ENCODE measurements at regions not wholly inside any gene's neighbourhood (a gene's known extent, or its start where the extent isn't known, plus 50 kb on each side); places are given as distances from the start of the nearest gene placed in this dataset.
"Not testable (repeated sequence)": the region's sequence is repeated elsewhere in the genome, so short reads cannot be mapped to it uniquely, and the experiment has no call there.

DNA sequence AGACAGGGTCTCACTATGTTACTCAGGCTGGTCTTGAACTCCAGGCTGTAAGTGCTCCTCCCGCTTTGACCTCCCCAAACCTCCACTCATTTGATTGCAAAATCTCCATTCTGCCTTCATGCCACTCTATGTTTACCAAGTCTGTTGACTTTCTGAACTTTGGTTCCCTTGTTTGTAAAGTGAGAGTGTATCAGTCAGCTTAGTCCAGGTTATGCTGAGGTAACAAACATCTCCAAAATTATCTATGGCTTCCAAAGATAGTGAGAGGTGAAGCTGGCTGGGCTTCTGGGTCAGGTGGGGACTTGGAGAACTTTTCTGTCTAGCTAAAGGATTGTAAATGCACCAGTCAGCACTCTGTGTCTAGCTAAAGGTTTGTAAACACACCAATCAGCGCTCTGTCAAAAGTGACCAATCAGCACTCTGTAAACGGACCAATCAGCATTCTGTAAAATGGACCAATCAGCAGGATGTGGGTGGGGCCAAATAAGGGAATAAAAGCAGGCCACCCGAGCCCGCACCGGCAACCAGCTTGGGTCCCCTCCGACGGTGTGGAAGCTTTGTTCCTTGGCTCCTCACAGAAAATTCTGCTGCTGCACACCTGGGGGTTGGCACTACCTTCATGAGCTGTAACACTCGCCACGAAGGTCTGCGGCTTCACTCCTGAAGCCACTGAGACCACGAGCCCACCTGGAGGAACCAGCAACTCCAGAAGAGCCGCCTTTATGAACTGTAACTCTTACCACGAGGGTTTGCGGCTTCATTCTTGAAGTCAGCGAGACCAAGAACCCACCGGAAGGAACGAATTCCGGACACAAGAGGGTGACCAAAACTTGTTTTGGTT, 109.3 kb downstream of the MIAT start:
- H3K27me3 ChIP-seq, result no peaks in the 10 kb centered on the region
- H3K36me3 ChIP-seq, result no peaks in the 10 kb centered on the region
- peaks cover 7% of the 10 kb centered on the region for H3K9me3 ChIP-seq
- no peak overlapping the region for H3K4me3 ChIP-seq
- DNase-seq, result no peak

DNA sequence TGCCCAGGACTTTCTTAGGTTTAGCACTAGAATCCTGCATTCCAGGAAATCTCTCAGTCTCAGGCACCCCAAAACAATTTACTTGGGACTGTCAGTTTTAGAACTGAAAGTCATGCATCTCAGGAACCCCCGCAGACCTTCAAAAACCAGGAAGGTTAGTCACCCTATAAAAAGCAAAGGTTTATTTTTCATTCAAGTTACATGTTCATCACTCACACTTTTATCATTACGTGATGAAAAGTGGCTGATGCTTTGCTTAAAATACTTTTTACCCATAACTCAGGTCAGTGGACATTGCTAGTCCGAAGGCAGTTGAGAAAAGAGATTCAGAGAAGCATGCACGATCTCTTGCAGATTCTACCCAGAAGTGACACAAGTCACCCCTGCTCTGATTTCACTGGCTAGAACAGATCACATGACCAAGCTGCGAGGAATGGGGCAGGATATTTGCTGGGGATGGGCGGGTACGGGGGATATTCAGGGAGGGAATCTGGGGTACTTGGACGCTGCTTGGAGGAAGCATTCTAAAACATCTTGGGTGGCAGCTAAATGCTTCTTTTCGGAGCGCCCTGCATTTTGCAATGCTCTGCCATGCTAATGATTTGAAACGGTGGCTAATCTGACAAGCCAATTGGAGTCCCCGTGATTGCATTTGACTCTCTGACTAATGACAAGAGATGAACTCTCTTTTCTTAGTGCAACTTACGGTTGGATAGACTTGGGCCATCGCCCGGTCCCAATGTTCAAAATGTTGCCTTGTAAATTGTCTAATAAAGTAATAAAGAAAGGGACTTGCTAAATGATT, 110.2 kb downstream of the MIAT start:
- no peak for DNase-seq
- Histone ChIP-seq H3K27me3 (no peaks in the 10 kb centered on the region), H3K4me3 (no peak overlapping the region), H3K9me3 (peaks cover 6% of the 10 kb centered on the region), H3K36me3 (no peaks in the 10 kb centered on the region)

DNA sequence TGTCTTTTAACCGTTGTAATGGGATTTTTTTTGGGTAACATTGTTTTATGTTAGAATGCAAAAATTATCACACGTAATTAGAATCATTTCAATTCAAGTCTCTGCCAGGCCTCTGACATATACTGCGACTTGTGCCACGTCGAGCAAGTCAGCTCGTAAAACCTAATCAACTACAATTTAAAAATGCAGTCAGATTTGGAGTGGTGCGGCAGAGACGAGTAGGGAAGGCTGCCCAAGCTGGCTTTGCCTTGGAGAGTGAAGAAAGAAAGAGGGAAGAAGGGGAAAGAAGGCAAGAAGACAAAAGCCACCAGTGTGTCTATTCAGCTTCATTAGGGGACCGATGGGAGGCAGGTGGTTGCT, 110.7 kb downstream of the MIAT start:
- Histone ChIP-seq H3K27me3 (no peaks in the 10 kb centered on the region), H3K9me3 (peaks cover 3% of the 10 kb centered on the region)
- DNase-seq, result no peak

GRCh38 chr22:26768952-26769351, 111.6 kb downstream of the MIAT start:
- no peak overlapping the region for H3K4me3 ChIP-seq
- no peaks in the 10 kb centered on the region for H3K27me3 ChIP-seq
- peaks cover 3% of the 10 kb centered on the region; the same call in 1 of the 2 replicates for H3K9me3 ChIP-seq
- DNase-seq, result peak; percentile 59
- no peaks in the 10 kb centered on the region for H3K36me3 ChIP-seq

More for the DNA sequence above, 110.7 kb downstream of the MIAT start:
- no peak overlapping the region for H3K4me3 ChIP-seq
- no peaks in the 10 kb centered on the region for H3K36me3 ChIP-seq

GRCh38 chr22:26769663-26770062, 112.3 kb downstream of the MIAT start:
- Histone ChIP-seq H3K9me3 (peaks cover 3% of the 10 kb centered on the region; the same call in 1 of the 2 replicates), H3K27me3 (no peaks in the 10 kb centered on the region), H3K4me3 (no peak overlapping the region), H3K36me3 (no peaks in the 10 kb centered on the region)
- no peak for DNase-seq

- peaks cover 3% of the 10 kb centered on the region; the same call in 1 of the 2 replicates for H3K9me3 ChIP-seq
- DNase-seq, result no peak
- H3K27me3 ChIP-seq, result no peaks in the 10 kb centered on the region
- H3K4me3 ChIP-seq, result no peak overlapping the region
- no peaks in the 10 kb centered on the region for H3K36me3 ChIP-seq
These were observed 113.2 kb downstream of the MIAT start for GRCh38 chr22:26770624-26771023.

GRCh38 chr22:26773054-26773453, 115.7 kb downstream of the MIAT start:
- H3K9me3 ChIP-seq, H3K27me3 ChIP-seq, H3K36me3 ChIP-seq, H3K4me3 ChIP-seq, DNase-seq: not testable (repeated sequence)

- H3K4me3 ChIP-seq, result no peak overlapping the region
- H3K27me3 ChIP-seq, result no peaks in the 10 kb centered on the region
- no peaks in the 10 kb centered on the region for H3K36me3 ChIP-seq
- DNase-seq, result no peak
- H3K9me3 ChIP-seq, result no peaks in the 10 kb centered on the region
These were observed 118.0 kb downstream of the MIAT start for GRCh38 chr22:26775394-26775793.

GRCh38 chr22:26777156-26777801, 119.9 kb downstream of the MIAT start:
- no peaks in the 10 kb centered on the region for H3K27me3 ChIP-seq
- H3K36me3 ChIP-seq, result no peaks in the 10 kb centered on the region; the same call in 1 of the 2 replicates
- H3K9me3 ChIP-seq, result no peaks in the 10 kb centered on the region
- H3K4me3 ChIP-seq, result no peak overlapping the region
- no peak for DNase-seq

GRCh38 chr22:26778372-26778771, 121.0 kb downstream of the MIAT start:
- no peak for DNase-seq
- Histone ChIP-seq H3K4me3 (no peak overlapping the region), H3K27me3 (no peaks in the 10 kb centered on the region), H3K9me3 (no peaks in the 10 kb centered on the region), H3K36me3 (no peaks in the 10 kb centered on the region; the same call in 1 of the 2 replicates)

DNA sequence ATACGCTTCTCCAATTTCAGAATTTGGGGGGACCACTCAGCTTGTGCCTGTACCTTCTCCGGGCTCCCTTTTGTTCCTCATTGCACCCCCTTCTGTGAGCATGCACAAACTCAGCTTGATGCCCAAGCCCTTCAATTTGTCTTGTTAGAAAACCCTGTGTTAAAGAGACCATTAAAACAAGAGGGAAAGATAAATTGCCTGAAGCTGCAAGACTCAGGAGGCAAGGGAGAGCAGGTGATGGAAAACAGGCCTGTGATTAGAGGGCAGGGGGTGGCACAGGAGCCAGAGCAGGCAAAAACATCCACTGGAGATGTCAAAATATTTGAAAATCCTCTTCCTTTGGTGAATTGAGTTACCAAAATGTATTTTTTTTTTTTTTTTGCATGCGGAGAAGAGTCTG, 121.7 kb downstream of the MIAT start:
- DNase-seq, result no peak
- Histone ChIP-seq H3K4me3 (no peak overlapping the region), H3K36me3 (no peaks in the 10 kb centered on the region; the same call in 1 of the 2 replicates), H3K27me3 (no peaks in the 10 kb centered on the region), H3K9me3 (no peaks in the 10 kb centered on the region)

- no peak for DNase-seq
- Histone ChIP-seq H3K27me3 (no peaks in the 10 kb centered on the region), H3K36me3 (no peaks in the 10 kb centered on the region; the same call in 1 of the 2 replicates), H3K9me3 (no peaks in the 10 kb centered on the region), H3K4me3 (no peak overlapping the region)
These were observed 122.5 kb downstream of the MIAT start for GRCh38 chr22:26779929-26780328.

DNA sequence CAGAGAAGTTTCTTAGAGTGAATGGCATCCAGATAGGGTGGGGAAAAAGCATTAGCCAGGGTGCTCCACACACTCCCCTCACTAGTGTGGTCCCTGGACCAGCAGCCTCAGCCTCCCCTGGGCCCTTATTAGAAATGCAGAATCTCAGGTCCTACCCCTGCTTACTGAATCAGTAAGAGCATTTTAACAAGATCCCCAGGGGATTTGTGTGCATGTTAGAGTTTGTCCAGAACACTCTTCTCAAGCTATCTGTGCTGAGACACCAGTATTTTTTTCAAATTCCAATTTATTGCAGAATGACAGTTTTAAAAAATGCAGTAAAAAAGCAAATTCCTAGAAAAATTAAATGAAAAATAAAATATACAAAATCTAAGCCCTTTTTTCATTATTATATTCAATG, 123.1 kb downstream of the MIAT start:
- Histone ChIP-seq H3K36me3 (no peaks in the 10 kb centered on the region; the same call in 1 of the 2 replicates), H3K4me3 (no peak overlapping the region), H3K9me3 (no peaks in the 10 kb centered on the region), H3K27me3 (no peaks in the 10 kb centered on the region)
- DNase-seq, result no peak

DNA sequence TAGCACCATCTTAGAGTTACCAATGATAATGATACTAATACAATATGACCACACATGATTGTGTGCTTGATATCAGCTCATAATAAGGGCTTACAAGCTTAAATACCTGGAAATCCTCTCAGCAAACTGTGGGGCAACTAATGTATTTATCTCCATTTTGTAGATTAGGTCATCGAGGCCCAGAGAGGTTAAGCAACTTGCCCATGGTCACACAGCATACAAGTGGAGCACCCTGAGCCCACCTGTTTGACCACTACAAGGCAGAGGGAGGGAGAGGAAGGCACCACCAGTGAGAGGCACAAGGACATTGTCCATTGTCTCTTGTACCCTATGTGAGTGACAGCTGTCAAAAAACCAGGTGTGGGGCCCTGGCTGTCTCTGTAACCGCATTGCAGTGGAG, 123.7 kb downstream of the MIAT start:
- Histone ChIP-seq H3K4me3 (no peak overlapping the region), H3K36me3 (no peaks in the 10 kb centered on the region; the same call in 1 of the 2 replicates), H3K27me3 (no peaks in the 10 kb centered on the region), H3K9me3 (no peaks in the 10 kb centered on the region)
- no peak for DNase-seq

DNA sequence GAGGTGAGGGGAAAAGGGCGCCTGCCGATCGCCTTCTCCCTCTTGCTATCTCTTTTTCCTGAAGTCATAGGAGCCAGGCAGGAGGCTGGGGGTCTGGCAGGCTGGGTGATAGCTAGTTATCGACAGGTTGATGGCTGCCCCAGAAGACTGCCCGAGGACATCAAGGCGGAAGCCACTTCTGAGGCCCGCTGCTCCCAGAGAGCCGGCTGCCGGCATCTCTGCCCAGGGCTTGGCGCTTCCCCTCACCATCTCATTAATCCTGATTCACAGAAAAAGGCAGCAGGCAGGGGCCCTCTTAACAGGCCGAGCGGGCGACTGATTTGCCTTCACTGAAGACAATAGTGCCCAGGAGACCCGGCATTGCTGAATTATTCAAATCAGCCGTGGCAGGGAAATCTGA, 124.2 kb downstream of the MIAT start:
- DNase-seq, result no peak
- Histone ChIP-seq H3K36me3 (no peaks in the 10 kb centered on the region; the same call in 1 of the 2 replicates), H3K9me3 (no peaks in the 10 kb centered on the region), H3K27me3 (no peaks in the 10 kb centered on the region), H3K4me3 (no peak overlapping the region)

- Histone ChIP-seq H3K36me3 (no peaks in the 10 kb centered on the region; the same call in 1 of the 2 replicates), H3K4me3 (no peak overlapping the region), H3K27me3 (no peaks in the 10 kb centered on the region), H3K9me3 (no peaks in the 10 kb centered on the region)
- no peak for DNase-seq
These were observed 126.5 kb downstream of the MIAT start for GRCh38 chr22:26783885-26784284.

DNA sequence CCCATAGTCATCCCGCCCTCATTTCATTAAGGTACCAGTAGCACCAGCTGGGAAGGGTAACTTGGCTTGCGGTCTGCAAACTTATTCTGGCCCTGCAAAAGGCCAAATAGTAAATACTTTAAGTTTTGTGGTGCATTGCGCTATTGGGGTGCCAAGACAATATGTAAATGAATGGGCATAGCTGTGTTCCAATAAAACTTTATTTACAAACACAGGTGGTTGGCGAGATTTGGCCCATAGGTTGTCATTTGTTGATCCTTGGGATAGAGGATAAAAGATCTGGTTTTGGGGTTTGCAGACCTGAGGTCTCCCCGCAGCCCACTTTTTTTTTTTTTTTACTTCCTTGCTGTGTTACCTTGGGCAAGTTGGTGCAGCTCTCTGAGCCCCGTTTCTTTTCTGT, 127.4 kb downstream of the MIAT start:
- Histone ChIP-seq H3K27me3 (no peaks in the 10 kb centered on the region), H3K9me3 (no peaks in the 10 kb centered on the region), H3K4me3 (no peak overlapping the region), H3K36me3 (no peaks in the 10 kb centered on the region; the same call in 1 of the 2 replicates)
- no peak for DNase-seq

All from MG63 (cell line).